SU-DHL-6 (cell line): ENCODE measurements at regions not wholly inside any gene's neighbourhood (a gene's known extent, or its start where the extent isn't known, plus 50 kb on each side); places are given as distances from the start of the nearest gene placed in this dataset.

ENCODE experiments used
- EZH2phosphoT487 ChIP-seq: fragments of 200-600 bp; sonication (generic), shearing (Covaris generic); conservative IDR thresholded peaks from 2 replicates; pipeline ENCODE4 v1.6.1; 2018; ENCODE audit warnings: mild to moderate bottlenecking, antibody characterized with exemption, low read length, moderate library complexity, mixed read lengths
- TF ChIP-seq, protein P1 (sequence below): fragments of 200-600 bp; sonication (generic); IDR thresholded peaks from one replicate; pipeline ENCODE4 v1.5.1; 2017; ENCODE audit warnings: antibody characterized with exemption, mild to moderate bottlenecking, low read length, moderate library complexity; ENCODE audit not compliant: insufficient read depth, poor library complexity, severe bottlenecking

DNA sequence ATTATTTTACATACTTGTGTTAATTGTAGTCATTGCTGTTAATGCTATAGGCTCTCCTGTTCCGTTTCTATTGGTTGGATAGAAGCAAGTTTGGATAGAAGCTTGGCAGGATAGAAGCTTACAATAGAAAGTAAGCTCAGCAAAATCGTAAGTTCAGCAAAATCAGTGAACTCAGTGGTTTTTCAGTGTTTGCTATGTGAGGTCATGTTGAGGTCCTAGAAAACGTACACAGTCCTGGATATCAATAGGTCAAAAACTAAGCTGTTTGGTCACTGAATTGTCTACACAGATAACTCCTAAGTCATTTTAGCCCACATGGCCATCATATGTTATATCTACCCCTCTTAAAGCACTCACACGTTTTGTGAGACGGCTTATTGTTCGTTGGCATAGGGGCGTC lies 299.4 kb downstream of the MAN2A1 start:
- TF ChIP-seq, protein P1, sequence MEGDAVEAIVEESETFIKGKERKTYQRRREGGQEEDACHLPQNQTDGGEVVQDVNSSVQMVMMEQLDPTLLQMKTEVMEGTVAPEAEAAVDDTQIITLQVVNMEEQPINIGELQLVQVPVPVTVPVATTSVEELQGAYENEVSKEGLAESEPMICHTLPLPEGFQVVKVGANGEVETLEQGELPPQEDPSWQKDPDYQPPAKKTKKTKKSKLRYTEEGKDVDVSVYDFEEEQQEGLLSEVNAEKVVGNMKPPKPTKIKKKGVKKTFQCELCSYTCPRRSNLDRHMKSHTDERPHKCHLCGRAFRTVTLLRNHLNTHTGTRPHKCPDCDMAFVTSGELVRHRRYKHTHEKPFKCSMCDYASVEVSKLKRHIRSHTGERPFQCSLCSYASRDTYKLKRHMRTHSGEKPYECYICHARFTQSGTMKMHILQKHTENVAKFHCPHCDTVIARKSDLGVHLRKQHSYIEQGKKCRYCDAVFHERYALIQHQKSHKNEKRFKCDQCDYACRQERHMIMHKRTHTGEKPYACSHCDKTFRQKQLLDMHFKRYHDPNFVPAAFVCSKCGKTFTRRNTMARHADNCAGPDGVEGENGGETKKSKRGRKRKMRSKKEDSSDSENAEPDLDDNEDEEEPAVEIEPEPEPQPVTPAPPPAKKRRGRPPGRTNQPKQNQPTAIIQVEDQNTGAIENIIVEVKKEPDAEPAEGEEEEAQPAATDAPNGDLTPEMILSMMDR, result no peak
- TF ChIP-seq EZH2phosphoT487, result no peak
